Sigmoid colon (tissue), 4 donors: ENCODE measurements at regions not wholly inside any gene's neighbourhood (a gene's known extent, or its start where the extent isn't known, plus 50 kb on each side); places are given as distances from the start of the nearest gene placed in this dataset.

Experiments
- EP300 ChIP-seq, 4 donors: sonication (generic); formaldehyde crosslinking; IDR thresholded peaks; one replicate each; pipeline ENCODE4 v1.6.1; 2017; ENCODE audit warnings: antibody characterized with exemption in 4 of 4
- POLR2A ChIP-seq, 2 donors: fragments of 450-650 bp; IDR thresholded peaks; one replicate each; pipeline ENCODE4 v1.6.1; 2016; ENCODE audit warnings: antibody characterized with exemption in 2 of 2, mild to moderate bottlenecking in 2 of 2, moderate library complexity in 2 of 2
- POLR2AphosphoS5 ChIP-seq, 4 donors: sonication (generic); formaldehyde crosslinking; IDR thresholded peaks; one replicate each; pipeline ENCODE4 v1.6.1; 2017; ENCODE audit warnings: antibody characterized with exemption in 4 of 4
- TF ChIP-seq, protein P1 (sequence below), 4 experiments: fragments of 450-650 bp in 3 of 4; fragments of 200-600 bp in 1 of 4; IDR thresholded peaks; one replicate each; pipeline ENCODE4 v1.5.1; 2016 to 2019; ENCODE audit warnings: antibody characterized with exemption in 4 of 4, mild to moderate bottlenecking in 3 of 4, moderate library complexity in 2 of 4

DNA sequence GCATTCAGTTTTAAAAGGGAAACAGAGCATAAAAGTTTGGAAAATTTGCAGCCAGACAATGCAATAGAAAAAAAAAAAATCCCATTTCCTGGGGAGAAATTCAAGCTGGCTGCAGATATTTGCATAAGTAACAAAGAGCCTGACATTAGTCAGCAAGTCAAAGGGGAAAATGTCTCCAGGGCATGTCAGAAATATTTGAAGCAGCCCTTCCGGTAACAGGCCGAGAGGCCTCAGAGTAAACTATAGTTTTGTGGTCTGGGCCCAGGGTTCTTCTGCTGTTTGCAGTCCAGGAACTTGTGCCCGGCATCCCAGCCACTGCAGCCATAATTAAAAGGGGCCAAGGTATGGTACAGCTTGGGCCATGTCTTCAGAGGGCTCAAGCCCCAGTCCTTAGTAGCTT is 411.6 kb upstream of the BCHE start:
- TF ChIP-seq EP300 (IDR thresholded peaks at IDR 0.05): no peak
- TF ChIP-seq, protein P1, sequence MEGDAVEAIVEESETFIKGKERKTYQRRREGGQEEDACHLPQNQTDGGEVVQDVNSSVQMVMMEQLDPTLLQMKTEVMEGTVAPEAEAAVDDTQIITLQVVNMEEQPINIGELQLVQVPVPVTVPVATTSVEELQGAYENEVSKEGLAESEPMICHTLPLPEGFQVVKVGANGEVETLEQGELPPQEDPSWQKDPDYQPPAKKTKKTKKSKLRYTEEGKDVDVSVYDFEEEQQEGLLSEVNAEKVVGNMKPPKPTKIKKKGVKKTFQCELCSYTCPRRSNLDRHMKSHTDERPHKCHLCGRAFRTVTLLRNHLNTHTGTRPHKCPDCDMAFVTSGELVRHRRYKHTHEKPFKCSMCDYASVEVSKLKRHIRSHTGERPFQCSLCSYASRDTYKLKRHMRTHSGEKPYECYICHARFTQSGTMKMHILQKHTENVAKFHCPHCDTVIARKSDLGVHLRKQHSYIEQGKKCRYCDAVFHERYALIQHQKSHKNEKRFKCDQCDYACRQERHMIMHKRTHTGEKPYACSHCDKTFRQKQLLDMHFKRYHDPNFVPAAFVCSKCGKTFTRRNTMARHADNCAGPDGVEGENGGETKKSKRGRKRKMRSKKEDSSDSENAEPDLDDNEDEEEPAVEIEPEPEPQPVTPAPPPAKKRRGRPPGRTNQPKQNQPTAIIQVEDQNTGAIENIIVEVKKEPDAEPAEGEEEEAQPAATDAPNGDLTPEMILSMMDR (IDR thresholded peaks at IDR 0.05): no peak
- no peak for TF ChIP-seq POLR2AphosphoS5 (IDR thresholded peaks at IDR 0.05)
- no peak for TF ChIP-seq POLR2A (IDR thresholded peaks at IDR 0.05)
